HuH-7 (cell line): ENCODE measurements at regions not wholly inside any gene's neighbourhood (a gene's known extent, or its start where the extent isn't known, plus 50 kb on each side); places are given as distances from the start of the nearest gene placed in this dataset.
"Not testable (repeated sequence)": the region's sequence is repeated elsewhere in the genome, so short reads cannot be mapped to it uniquely, and the experiment has no call there.

Source experiments
- DNase-seq: peaks from one replicate; pipeline ENCODE4 v3.0.0; 2011; ENCODE audit warnings: low spot score

GRCh38 chr9:34793428-34793827, 83.5 kb upstream of the CCL21 start:
- no peak for DNase-seq

- DNase-seq: no peak
Measured at GRCh38 chr9:34783951-34784487, 74.1 kb upstream of the CCL21 start.

GRCh38 chr9:34782372-34782771, 72.4 kb upstream of the CCL21 start:
- DNase-seq: no peak

- no peak for DNase-seq
Measured at GRCh38 chr9:34777666-34778065, 67.7 kb upstream of the CCL21 start.

GRCh38 chr9:34773955-34774354, 64.0 kb upstream of the CCL21 start:
- no peak for DNase-seq

- DNase-seq: no peak
Measured at GRCh38 chr9:34773306-34773910, 63.5 kb upstream of the CCL21 start.

- no peak for DNase-seq
Measured at GRCh38 chr9:34771007-34771406, 61.1 kb upstream of the CCL21 start.

GRCh38 chr9:34767087-34767486, 57.2 kb upstream of the CCL21 start:
- not testable (repeated sequence) for DNase-seq

- DNase-seq: peak; percentile 46
Measured at GRCh38 chr9:34760196-34761040, 50.5 kb upstream of the CCL21 start.
